Lung (tissue), 11 donors: ENCODE measurements at regions not wholly inside any gene's neighbourhood (a gene's known extent, or its start where the extent isn't known, plus 50 kb on each side); places are given as distances from the start of the nearest gene placed in this dataset.
A peak's percentile ranks its signal among the peaks of the same experiment; 100 is the strongest.

Experiments used
- ATAC-seq: fragments of 200-7000 bp; cut with Tn5 transposase; one replicate; pipeline ENCODE4 v1.9.1; 2020; ENCODE audit warnings: moderate number of reproducible peaks; ENCODE audit not compliant: insufficient read depth, low FRiP score
- DNase-seq, 3 donors: peaks; one replicate each; pipeline ENCODE4 v3.0.0-alpha.2; 2013 to 2017
- H3K27ac ChIP-seq, 2 donors: one replicate each; pipeline ENCODE4 v1.5.1; 2013; ENCODE audit warnings: mild to moderate bottlenecking in 2 of 2, moderate library complexity in 2 of 2, control low read depth in 1 of 2, inconsistent platforms in 1 of 2, low read depth in 1 of 2, low read length in 1 of 2
- H3K27me3 ChIP-seq, 3 donors: one replicate each; pipeline ENCODE4 v1.5.1; 2013; ENCODE audit warnings: low read length in 2 of 3; ENCODE audit not compliant: control insufficient read depth in 3 of 3, insufficient read depth in 3 of 3
- H3K36me3 ChIP-seq, 4 donors: one replicate each; pipeline ENCODE4 v1.5.1; 2013; ENCODE audit warnings: low read length in 4 of 4, mild to moderate bottlenecking in 1 of 4, moderate library complexity in 1 of 4; ENCODE audit not compliant: control insufficient read depth in 4 of 4, insufficient read depth in 4 of 4
- H3K4me1 ChIP-seq, 5 donors: one replicate each; pipeline ENCODE4 v1.5.1; 2013; ENCODE audit warnings: low read length in 5 of 5, mild to moderate bottlenecking in 2 of 5, moderate library complexity in 1 of 5; ENCODE audit not compliant: control insufficient read depth in 5 of 5, insufficient read depth in 5 of 5
- H3K4me3 ChIP-seq: one replicate; pipeline ENCODE4 v1.5.1; 2013; ENCODE audit warnings: mild to moderate bottlenecking, control low read depth, moderate library complexity
- H3K9ac ChIP-seq, 2 donors: one replicate each; pipeline ENCODE4 v1.5.1; 2013; ENCODE audit warnings: low read length in 2 of 2, control low read depth in 1 of 2; ENCODE audit not compliant: insufficient read depth in 1 of 2
- H3K9me3 ChIP-seq, 4 donors: one replicate each; pipeline ENCODE4 v1.5.1; 2013; ENCODE audit warnings: low read length in 3 of 4, mild to moderate bottlenecking in 1 of 4, moderate library complexity in 1 of 4; ENCODE audit not compliant: control insufficient read depth in 4 of 4, insufficient read depth in 3 of 4
- CTCF ChIP-seq: IDR thresholded peaks from 2 replicates; pipeline ENCODE4 v1.5.1; 2012; ENCODE audit warnings: mild to moderate bottlenecking; ENCODE audit errors: control extremely low read depth, extremely low read depth
- WGBS, 2 donors: extraction: QIAGEN DNeasy Blood & Tissue Kit; methylation state at CpG; one replicate each; pipeline ENCODE4 v1.1.7; 2013; 5-methylcytosine and 5-hydroxymethylcytosine counted together
- donor health status: control.
- donor health status: control.
- donor health status: Bipolar disorder and iron deficiency.
- donor health status: healthy.
- donor health status: DM: yes; HTN: yes; CAD: no.

GRCh38 chr18:64882896-64883295 is 734.0 kb upstream of the LINC00305 start:
- DNase-seq (peak in 1 of 3 donors; percentile 0), ATAC-seq (no peak)
- 58 to 74% methylated on average over 3 of the region's 3 CpGs for WGBS, 2 donors
- no peaks in the 10 kb centered on the region for H3K36me3 ChIP-seq
- no peaks in the 10 kb centered on the region for H3K4me1 ChIP-seq
- no peaks in the 10 kb centered on the region for H3K27me3 ChIP-seq
- TF ChIP-seq CTCF = no peak
- H3K9me3 ChIP-seq = no peaks in the 10 kb centered on the region
- H3K9ac ChIP-seq = no peak overlapping the region
- no peak overlapping the region for H3K27ac ChIP-seq
- H3K4me3 ChIP-seq = no peak overlapping the region

GRCh38 chr18:64876833-64877232 is 727.9 kb upstream of the LINC00305 start:
- no peak for TF ChIP-seq CTCF
- H3K4me1 ChIP-seq = peaks cover 0 to 9% (median 0%) of the 10 kb centered on the region in 5 donors
- H3K27ac ChIP-seq = no peak overlapping the region
- H3K9ac ChIP-seq = no peak overlapping the region
- 64 to 70% methylated on average over 4 of the region's 4 CpGs for WGBS, 2 donors
- no peaks in the 10 kb centered on the region for H3K27me3 ChIP-seq
- no peak for DNase-seq
- no peak overlapping the region for H3K4me3 ChIP-seq
- H3K36me3 ChIP-seq = no peaks in the 10 kb centered on the region
- no peak for ATAC-seq
- peaks cover 0 to 4% (median 0%) of the 10 kb centered on the region in 4 donors for H3K9me3 ChIP-seq

GRCh38 chr18:64872710-64873458 is 724.0 kb upstream of the LINC00305 start:
- no peak for ATAC-seq
- no peaks in the 10 kb centered on the region for H3K36me3 ChIP-seq
- H3K9me3 ChIP-seq = peaks cover 0 to 4% (median 0%) of the 10 kb centered on the region in 4 donors
- no peak overlapping the region for H3K27ac ChIP-seq
- peaks cover 0 to 9% (median 0%) of the 10 kb centered on the region in 5 donors for H3K4me1 ChIP-seq
- no peak for DNase-seq
- no peak for TF ChIP-seq CTCF
- WGBS, 2 donors = 79 to 84% methylated on average over 3 of the region's 3 CpGs
- no peaks in the 10 kb centered on the region for H3K27me3 ChIP-seq
- H3K9ac ChIP-seq = no peak overlapping the region
- H3K4me3 ChIP-seq = no peak overlapping the region

- TF ChIP-seq CTCF = no peak
- no peak for ATAC-seq
- Histone ChIP-seq H3K9me3 (no peaks in the 10 kb centered on the region), H3K4me1 (no peaks in the 10 kb centered on the region), H3K9ac (no peak overlapping the region), H3K36me3 (no peaks in the 10 kb centered on the region), H3K4me3 (no peak overlapping the region), H3K27ac (no peak overlapping the region), H3K27me3 (no peaks in the 10 kb centered on the region)
- DNase-seq = no peak
- WGBS, 2 donors = 51 to 99% methylated on average over 1 of the region's 1 CpG
Measured at GRCh38 chr18:64854112-64854511, 705.2 kb upstream of the LINC00305 start.
